ENCODE measurements at regions not wholly inside any gene's neighbourhood (a gene's known extent, or its start where the extent isn't known, plus 50 kb on each side); places are given as distances from the start of the nearest gene placed in this dataset.

- WGBS, 2 donors = 78 to 80% methylated on average over 5 of the region's 5 CpGs
- no peaks in the 10 kb centered on the region for H3K9me3 ChIP-seq
- no peak for DNase-seq
- no peaks in the 10 kb centered on the region for H3K36me3 ChIP-seq
- H3K4me3 ChIP-seq (replicated peaks in 1 of 3) = no peak overlapping the region
- intact Hi-C loops (cut with DNase I) = no loop called here
- H3K27ac ChIP-seq = no peak overlapping the region
- no peaks in the 10 kb centered on the region for H3K27me3 ChIP-seq
- TF ChIP-seq POLR2A (IDR thresholded peaks at IDR 0.05) (no peak), CTCF (IDR thresholded peaks at IDR 0.05) (no peak)
- H3K4me1 ChIP-seq = no peaks in the 10 kb centered on the region
Measured at GRCh38 chr14:87879389-87879788, 113.6 kb downstream of the GALC start.

GRCh38 chr14:87878959-87879358, 114.0 kb downstream of the GALC start:
- Histone ChIP-seq H3K9me3 (no peaks in the 10 kb centered on the region), H3K4me3 (replicated peaks in 1 of 3) (no peak overlapping the region), H3K27me3 (no peaks in the 10 kb centered on the region), H3K36me3 (no peaks in the 10 kb centered on the region), H3K4me1 (no peaks in the 10 kb centered on the region), H3K27ac (no peak overlapping the region)
- intact Hi-C loops (cut with DNase I) = no loop called here
- WGBS, 2 donors = 44 to 46% methylated on average over 2 of the region's 2 CpGs
- DNase-seq = no peak
- no peak for TF ChIP-seq CTCF (IDR thresholded peaks at IDR 0.05)
- no peak for TF ChIP-seq POLR2A (IDR thresholded peaks at IDR 0.05)

GRCh38 chr14:87877877-87878276, 115.1 kb downstream of the GALC start:
- TF ChIP-seq CTCF (IDR thresholded peaks at IDR 0.05) (no peak), POLR2A (IDR thresholded peaks at IDR 0.05) (no peak)
- intact Hi-C loops (cut with DNase I) = no loop called here
- no peaks in the 10 kb centered on the region for H3K36me3 ChIP-seq
- no peak for DNase-seq
- WGBS, 2 donors = 94 to 96% methylated on average over 6 of the region's 6 CpGs
- H3K4me1 ChIP-seq = no peaks in the 10 kb centered on the region
- no peaks in the 10 kb centered on the region for H3K27me3 ChIP-seq
- H3K4me3 ChIP-seq (replicated peaks in 1 of 3) = no peak overlapping the region
- no peak overlapping the region for H3K27ac ChIP-seq
- H3K9me3 ChIP-seq = no peaks in the 10 kb centered on the region

GRCh38 chr14:87874676-87875075, 118.3 kb downstream of the GALC start:
- intact Hi-C loops (cut with DNase I) = no loop called here
- Histone ChIP-seq H3K9me3 (no peaks in the 10 kb centered on the region), H3K27ac (no peak overlapping the region), H3K36me3 (no peaks in the 10 kb centered on the region), H3K4me1 (no peaks in the 10 kb centered on the region), H3K4me3 (replicated peaks in 1 of 3) (no peak overlapping the region), H3K27me3 (no peaks in the 10 kb centered on the region)
- TF ChIP-seq POLR2A (IDR thresholded peaks at IDR 0.05) (no peak), CTCF (IDR thresholded peaks at IDR 0.05) (no peak)
- 39 to 52% methylated on average over 2 of the region's 2 CpGs for WGBS, 2 donors
- no peak for DNase-seq

GRCh38 chr14:87873741-87874140, 119.2 kb downstream of the GALC start:
- no peaks in the 10 kb centered on the region for H3K36me3 ChIP-seq
- no peaks in the 10 kb centered on the region for H3K27me3 ChIP-seq
- H3K27ac ChIP-seq = no peak overlapping the region
- WGBS, 2 donors = 79 to 80% methylated on average over 1 of the region's 1 CpG
- no peak for TF ChIP-seq CTCF (IDR thresholded peaks at IDR 0.05)
- TF ChIP-seq POLR2A (IDR thresholded peaks at IDR 0.05) = no peak
- intact Hi-C loops (cut with DNase I) = no loop called here
- no peaks in the 10 kb centered on the region for H3K9me3 ChIP-seq
- H3K4me3 ChIP-seq (replicated peaks in 1 of 3) = no peak overlapping the region
- no peak for DNase-seq
- H3K4me1 ChIP-seq = no peaks in the 10 kb centered on the region

Measured in thyroid gland (tissue), 4 donors.